Ishikawa (cell line): ENCODE measurements at regions not wholly inside any gene's neighbourhood (a gene's known extent, or its start where the extent isn't known, plus 50 kb on each side); places are given as distances from the start of the nearest gene placed in this dataset.

Experiments used
- CEBPB ChIP-seq: IDR thresholded peaks from 2 replicates; pipeline ENCODE4 v1.6.1; 2012
- EGR1 ChIP-seq: IDR thresholded peaks from 2 replicates; pipeline ENCODE4 v1.6.1; 2012
- EP300 ChIP-seq: IDR thresholded peaks from 2 replicates; pipeline ENCODE4 v1.6.1; 2012; ENCODE audit warnings: borderline replicate concordance
- FOXM1 ChIP-seq: IDR thresholded peaks from 2 replicates; pipeline ENCODE4 v1.6.1; 2012; ENCODE audit warnings: low read depth, borderline replicate concordance
- NFIC ChIP-seq: IDR thresholded peaks from 2 replicates; pipeline ENCODE4 v1.6.1; 2012
- RAD21 ChIP-seq: IDR thresholded peaks from 2 replicates; pipeline ENCODE4 v1.6.1; 2012; ENCODE audit warnings: low read depth
- REST ChIP-seq: IDR thresholded peaks from 2 replicates; pipeline ENCODE4 v1.6.1; 2012; ENCODE audit warnings: low read depth, mild to moderate bottlenecking
- TAF1 ChIP-seq: IDR thresholded peaks from 2 replicates; pipeline ENCODE4 v1.6.1; 2012; ENCODE audit warnings: low read depth, mild to moderate bottlenecking
- TCF12 ChIP-seq: IDR thresholded peaks from 2 replicates; pipeline ENCODE4 v1.6.1; 2012; ENCODE audit warnings: low read depth
- YY1 ChIP-seq: IDR thresholded peaks from 2 replicates; pipeline ENCODE4 v1.6.1; 2012; ENCODE audit warnings: low read depth

GRCh38 chr2:17271416-17271815 is 246.8 kb downstream of the RAD51AP2 start:
- no peak for TF ChIP-seq EP300
- TF ChIP-seq TAF1, result no peak
- no peak for TF ChIP-seq NFIC
- no peak for TF ChIP-seq RAD21
- TF ChIP-seq TCF12, result no peak
- TF ChIP-seq EGR1, result no peak
- TF ChIP-seq REST, result no peak
- TF ChIP-seq CEBPB, result no peak
- TF ChIP-seq FOXM1, result no peak
- no peak for TF ChIP-seq YY1
